ENCODE measurements at regions not wholly inside any gene's neighbourhood (a gene's known extent, or its start where the extent isn't known, plus 50 kb on each side); places are given as distances from the start of the nearest gene placed in this dataset.

DNA sequence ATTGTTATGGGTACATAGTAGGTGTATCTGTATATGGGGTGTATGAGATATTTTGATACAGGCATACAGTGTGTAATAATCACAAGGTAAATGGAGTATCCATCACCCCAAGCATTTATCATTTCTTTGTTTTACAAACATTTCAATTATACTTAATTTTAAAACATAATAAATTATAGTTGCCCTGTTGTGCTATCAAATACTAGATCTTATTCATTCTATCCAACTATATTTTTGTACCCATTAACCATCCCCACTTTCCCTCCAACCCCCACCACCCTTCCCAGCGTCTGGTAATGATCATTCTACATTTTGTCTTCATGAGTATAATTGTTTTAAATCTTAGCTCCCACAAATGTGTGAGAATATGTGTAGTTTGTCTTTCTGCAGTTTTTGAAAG is 302.6 kb downstream of the FOXG1 start:
- POLR2A ChIA-PET (ENCODE audit: unreplicated experiment) = no interaction called here
- WGBS, 2 experiments (ENCODE audit: extremely low coverage in 2 of 2, insufficient read length in 1 of 2) = no CpG with 5 or more reads among the region's 1 CpG

More for the DNA sequence above, 302.6 kb downstream of the FOXG1 start:
- BruUV-seq (replicated peaks) = no TSS peak
- H2BK15ac ChIP-seq (ENCODE audit: low read depth, low read length) = no peak overlapping the region
- H2BK20ac ChIP-seq (ENCODE audit: low read depth, low read length) = no peak overlapping the region
- H4K5ac ChIP-seq (ENCODE audit: low read depth, low read length) = no peak overlapping the region
- no peaks in the 10 kb centered on the region for H4K20me1 ChIP-seq (ENCODE audit: insufficient read depth, low read length)
- no peak overlapping the region for H3K4me3 ChIP-seq (ENCODE audit: insufficient read depth, low read depth, low read length)
- TF ChIP-seq, protein P1, sequence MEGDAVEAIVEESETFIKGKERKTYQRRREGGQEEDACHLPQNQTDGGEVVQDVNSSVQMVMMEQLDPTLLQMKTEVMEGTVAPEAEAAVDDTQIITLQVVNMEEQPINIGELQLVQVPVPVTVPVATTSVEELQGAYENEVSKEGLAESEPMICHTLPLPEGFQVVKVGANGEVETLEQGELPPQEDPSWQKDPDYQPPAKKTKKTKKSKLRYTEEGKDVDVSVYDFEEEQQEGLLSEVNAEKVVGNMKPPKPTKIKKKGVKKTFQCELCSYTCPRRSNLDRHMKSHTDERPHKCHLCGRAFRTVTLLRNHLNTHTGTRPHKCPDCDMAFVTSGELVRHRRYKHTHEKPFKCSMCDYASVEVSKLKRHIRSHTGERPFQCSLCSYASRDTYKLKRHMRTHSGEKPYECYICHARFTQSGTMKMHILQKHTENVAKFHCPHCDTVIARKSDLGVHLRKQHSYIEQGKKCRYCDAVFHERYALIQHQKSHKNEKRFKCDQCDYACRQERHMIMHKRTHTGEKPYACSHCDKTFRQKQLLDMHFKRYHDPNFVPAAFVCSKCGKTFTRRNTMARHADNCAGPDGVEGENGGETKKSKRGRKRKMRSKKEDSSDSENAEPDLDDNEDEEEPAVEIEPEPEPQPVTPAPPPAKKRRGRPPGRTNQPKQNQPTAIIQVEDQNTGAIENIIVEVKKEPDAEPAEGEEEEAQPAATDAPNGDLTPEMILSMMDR (conservative IDR thresholded peaks at IDR 0.05; ENCODE audit: low read depth, low read length) = no peak
- TF ChIP-seq, protein P2, sequence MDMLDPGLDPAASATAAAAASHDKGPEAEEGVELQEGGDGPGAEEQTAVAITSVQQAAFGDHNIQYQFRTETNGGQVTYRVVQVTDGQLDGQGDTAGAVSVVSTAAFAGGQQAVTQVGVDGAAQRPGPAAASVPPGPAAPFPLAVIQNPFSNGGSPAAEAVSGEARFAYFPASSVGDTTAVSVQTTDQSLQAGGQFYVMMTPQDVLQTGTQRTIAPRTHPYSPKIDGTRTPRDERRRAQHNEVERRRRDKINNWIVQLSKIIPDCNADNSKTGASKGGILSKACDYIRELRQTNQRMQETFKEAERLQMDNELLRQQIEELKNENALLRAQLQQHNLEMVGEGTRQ (IDR thresholded peaks at IDR 0.05; ENCODE audit: low read depth, low read length) = no peak
- TF ChIP-seq NFE2L2 (IDR thresholded peaks at IDR 0.05; ENCODE audit: low read depth, low read length) = no peak
- TF ChIP-seq SMC3 (IDR thresholded peaks at IDR 0.05; ENCODE audit: low read depth, low read length) = no peak
- TF ChIP-seq ELK1 (IDR thresholded peaks at IDR 0.05; ENCODE audit: borderline replicate concordance, low read depth, low read length) = no peak
- no peak for TF ChIP-seq FOS (IDR thresholded peaks at IDR 0.05; ENCODE audit: low read depth, low read length)
- no peak for TF ChIP-seq RAD21 (IDR thresholded peaks at IDR 0.05; ENCODE audit: low read length)
- no peak for TF ChIP-seq MAZ (IDR thresholded peaks at IDR 0.05; ENCODE audit: borderline replicate concordance, low read depth, low read length)
- no peak for TF ChIP-seq MXI1 (IDR thresholded peaks at IDR 0.05; ENCODE audit: borderline replicate concordance, low read depth, low read length)
- no peak for TF ChIP-seq CEBPB (IDR thresholded peaks at IDR 0.05; ENCODE audit: low read depth, low read length)
- no peak for TF ChIP-seq POLR2A (IDR thresholded peaks at IDR 0.05; ENCODE audit: low read depth, low read length)
- TF ChIP-seq RFX5 (IDR thresholded peaks at IDR 0.05; ENCODE audit: low read depth, low read length) = no peak
- TF ChIP-seq BHLHE40 (IDR thresholded peaks at IDR 0.05; ENCODE audit: low read depth, low read length) = no peak
- TF ChIP-seq RCOR1 (IDR thresholded peaks at IDR 0.05; ENCODE audit: insufficient replicate concordance, low read length) = no peak
- TF ChIP-seq CHD1 (IDR thresholded peaks at IDR 0.05; ENCODE audit: low read depth, low read length) = no peak
- no peak for TF ChIP-seq MAFK (IDR thresholded peaks at IDR 0.05; ENCODE audit: low read depth, low read length)
- H3K14ac ChIP-seq (replicated peaks; ENCODE audit: low read depth, low read length) = no peak overlapping the region
- intact Hi-C loops (cut with micrococcal nuclease) = no loop called here
- no peak for ATAC-seq (ENCODE audit: low read depth)
- H3K27me3 ChIP-seq (ENCODE audit: control insufficient read depth, insufficient read depth, low read length) = no peaks in the 10 kb centered on the region
- H3K36me3 ChIP-seq (ENCODE audit: control insufficient read depth, insufficient read depth, low read length) = no peaks in the 10 kb centered on the region
- CTCF ChIA-PET = no interaction called here
- no peak overlapping the region for H2BK120ac ChIP-seq (ENCODE audit: low read depth, low read length)
- no peak overlapping the region for H3K56ac ChIP-seq (ENCODE audit: extremely low read depth, insufficient read depth, low read length)
- no peaks in the 10 kb centered on the region for H3K79me1 ChIP-seq (ENCODE audit: low read depth in 1 of 2, low read length in 2 of 2)
- no peak overlapping the region for H3K4me2 ChIP-seq (ENCODE audit: low read depth, low read length)
- H2BK5ac ChIP-seq (ENCODE audit: low read depth, low read length, poor library complexity, severe bottlenecking) = no peak overlapping the region
- no peaks in the 10 kb centered on the region for H3K9me3 ChIP-seq (ENCODE audit: control insufficient read depth, insufficient read depth, low read length)
- H3K27ac ChIP-seq (ENCODE audit: insufficient read depth, low read length) = no peak overlapping the region
- H3K9me1 ChIP-seq (ENCODE audit: insufficient read depth, low read length) = no peaks in the 10 kb centered on the region
- no peak for DNase-seq
- dilution Hi-C loops (cut with HindIII; ENCODE audit: low sequenced_read_pairs, unreplicated experiment) = no loop called here
- in situ Hi-C loops (cut with MboI; ENCODE audit: low sequenced_read_pairs) = no loop called here
- H3K18ac ChIP-seq (ENCODE audit: low read depth, low read length) = no peak overlapping the region
- H2AFZ ChIP-seq (replicated peaks; ENCODE audit: low read length, poor library complexity) = no peak overlapping the region
- H4K8ac ChIP-seq (ENCODE audit: low read depth in 2 of 2, low read length in 2 of 2) = no peak overlapping the region
- H3K4me1 ChIP-seq (ENCODE audit: control insufficient read depth, insufficient read depth, low read length) = no peaks in the 10 kb centered on the region
- no peak overlapping the region for H4K91ac ChIP-seq (ENCODE audit: insufficient read depth, low read depth, low read length)
- no peak overlapping the region for H3K23ac ChIP-seq (ENCODE audit: low read depth, low read length)
- no peak overlapping the region for H3K9ac ChIP-seq (ENCODE audit: low read depth, low read length)
- no peak overlapping the region for H2AK9ac ChIP-seq (replicated peaks; ENCODE audit: low read depth, low read length, poor library complexity)
- H2AK5ac ChIP-seq (ENCODE audit: low read depth, low read length) = no peak overlapping the region
- H3K4ac ChIP-seq (ENCODE audit: low read depth, low read length) = no peak overlapping the region

All from IMR-90 (cell line).